Upper lobe of right lung (tissue), 1 donor: ENCODE measurements at regions not wholly inside any gene's neighbourhood (a gene's known extent, or its start where the extent isn't known, plus 50 kb on each side); places are given as distances from the start of the nearest gene placed in this dataset.
"Not testable (repeated sequence)": the region's sequence is repeated elsewhere in the genome, so short reads cannot be mapped to it uniquely, and the experiment has no call there.

Source experiments
- ATAC-seq: fragments of 200-7000 bp; cut with Tn5 transposase; one replicate; pipeline ENCODE4 v1.9.1; 2020; ENCODE audit warnings: mild to moderate bottlenecking, moderate library complexity
- DNase-seq: peaks from one replicate; pipeline ENCODE4 v3.0.0-alpha.2; 2020
- H3K27ac ChIP-seq: fragments of 200-600 bp; one replicate; pipeline ENCODE4 v1.8.0; 2022
- H3K27me3 ChIP-seq: fragments of 200-600 bp; one replicate; pipeline ENCODE4 v1.8.0; 2022; ENCODE audit warnings: mild to moderate bottlenecking
- H3K36me3 ChIP-seq: fragments of 200-600 bp; one replicate; pipeline ENCODE4 v1.8.0; 2022
- H3K4me1 ChIP-seq: fragments of 200-600 bp; one replicate; pipeline ENCODE4 v1.8.0; 2022
- H3K4me3 ChIP-seq: fragments of 200-600 bp; one replicate; pipeline ENCODE4 v1.8.0; 2022; ENCODE audit warnings: mild to moderate bottlenecking
- H3K9me3 ChIP-seq: fragments of 200-600 bp; one replicate; pipeline ENCODE4 v1.8.0; 2022
- intact Hi-C: fragments of 100-400 bp; cut with DNase I; formaldehyde crosslinking; loops from one replicate; pipeline ENCODE4 v1.11.0; 2022
- TF ChIP-seq, protein P1 (sequence below): fragments of 200-600 bp; IDR thresholded peaks from one replicate; pipeline ENCODE4 v1.8.0; 2022; ENCODE audit warnings: antibody characterized with exemption
- donor health status: DM: no; HTN: yes; CAD: no; lungs with severe emphysema.

DNA sequence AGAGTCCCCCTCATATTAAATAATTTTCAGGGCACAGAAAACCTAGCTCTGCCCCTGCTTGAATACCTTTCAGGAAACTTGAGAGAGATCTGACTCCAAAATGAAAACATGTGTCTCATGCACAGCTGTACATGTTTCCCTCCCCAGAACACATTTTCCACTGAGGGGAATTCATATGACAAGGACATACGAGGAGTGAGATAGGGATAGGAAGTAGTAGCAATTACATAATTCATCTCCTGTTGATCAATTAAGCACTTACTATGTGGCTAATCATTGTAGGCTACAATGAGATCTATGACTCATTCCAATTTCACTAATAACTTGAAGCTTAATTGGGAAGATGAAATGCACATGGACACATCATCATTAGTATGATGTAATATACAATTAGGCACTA, 302.1 kb downstream of the PCDH11X start:
- DNase-seq, H3K9me3 ChIP-seq, H3K27ac ChIP-seq, H3K36me3 ChIP-seq, H3K4me1 ChIP-seq, ATAC-seq, H3K4me3 ChIP-seq, intact Hi-C loops, H3K27me3 ChIP-seq: not testable (repeated sequence)

DNA sequence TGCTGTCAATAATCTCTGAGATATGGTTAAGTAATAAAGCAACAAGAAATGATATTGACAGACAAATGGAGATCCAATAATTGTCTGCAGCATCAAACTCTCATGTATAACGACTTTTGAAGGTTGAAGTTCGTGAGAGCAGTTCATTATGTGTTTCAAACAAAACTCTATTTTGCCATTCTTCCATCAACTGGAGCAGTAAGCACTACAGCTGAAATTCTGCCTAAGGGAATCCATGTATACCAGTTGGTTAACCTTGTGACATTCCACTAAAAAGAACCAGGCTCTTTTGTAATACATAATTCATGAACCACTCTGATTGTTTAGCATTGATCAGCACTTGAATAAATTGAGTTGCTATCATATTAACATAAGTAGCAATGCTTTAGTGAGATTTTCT, 311.6 kb downstream of the PCDH11X start:
- H3K27me3 ChIP-seq, H3K4me3 ChIP-seq, H3K27ac ChIP-seq, H3K9me3 ChIP-seq, DNase-seq, H3K36me3 ChIP-seq, H3K4me1 ChIP-seq, ATAC-seq, intact Hi-C loops: not testable (repeated sequence)

DNA sequence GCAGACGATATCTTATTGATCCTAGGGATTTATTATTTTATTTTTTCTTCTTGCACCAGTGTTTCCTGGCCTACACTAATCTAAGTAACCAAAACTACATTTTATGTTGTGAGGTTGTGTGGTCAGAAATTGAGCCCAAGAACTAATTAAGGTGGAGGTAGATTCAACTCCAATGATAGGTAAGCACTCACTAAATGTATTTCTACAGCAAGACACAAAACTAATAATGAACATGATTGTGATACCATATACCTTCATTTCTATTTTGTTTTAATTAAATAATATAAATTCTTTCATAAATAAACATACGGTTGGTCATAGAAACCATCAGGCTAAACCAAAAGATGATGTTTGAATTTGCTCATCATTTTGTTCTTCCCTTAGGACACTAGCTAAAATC, 319.0 kb downstream of the PCDH11X start:
- H3K4me1 ChIP-seq, DNase-seq, H3K27ac ChIP-seq, H3K9me3 ChIP-seq, H3K27me3 ChIP-seq, ATAC-seq, H3K36me3 ChIP-seq, H3K4me3 ChIP-seq, intact Hi-C loops: not testable (repeated sequence)

DNA sequence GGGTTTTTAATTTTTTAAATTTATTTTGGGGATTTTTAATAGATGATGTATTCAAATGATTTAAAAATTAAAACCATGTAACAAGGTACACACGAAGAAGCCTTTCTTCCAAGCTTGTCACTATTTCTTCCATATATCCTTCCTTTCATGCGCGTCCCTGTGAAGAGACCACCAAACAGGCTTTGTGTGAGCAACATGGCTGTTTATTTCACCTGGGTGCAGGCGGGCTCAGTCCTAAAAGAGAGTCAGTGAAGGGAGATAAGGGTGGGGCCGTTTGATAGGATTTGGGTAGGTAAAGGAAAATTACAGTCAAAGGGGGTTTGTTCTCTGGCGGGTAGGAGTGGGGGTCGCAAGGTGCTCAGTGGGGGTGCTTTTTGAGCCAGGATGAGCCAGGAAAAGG, 320.9 kb downstream of the PCDH11X start:
- H3K4me1 ChIP-seq, H3K9me3 ChIP-seq, H3K27ac ChIP-seq, DNase-seq, H3K36me3 ChIP-seq, ATAC-seq, intact Hi-C loops, H3K27me3 ChIP-seq, H3K4me3 ChIP-seq: not testable (repeated sequence)

DNA sequence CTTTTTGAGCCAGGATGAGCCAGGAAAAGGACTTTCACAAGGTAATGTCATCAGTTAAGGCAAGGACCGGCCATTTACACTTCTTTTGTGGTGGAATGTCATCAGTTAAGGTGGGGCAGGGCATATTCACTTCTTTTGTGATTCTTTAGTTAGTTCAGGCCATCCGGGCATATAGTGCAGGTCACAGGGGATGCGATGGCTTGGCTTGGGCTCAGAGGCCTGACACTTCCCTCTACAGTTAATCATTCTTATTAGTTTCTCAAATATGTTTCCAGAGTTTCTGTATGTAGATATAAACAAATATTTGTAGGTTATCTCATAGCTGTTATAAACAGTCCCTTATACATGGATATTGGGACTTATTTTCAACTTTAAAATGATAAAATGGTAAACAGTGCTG, 326.5 kb downstream of the PCDH11X start:
- DNase-seq, H3K27ac ChIP-seq, intact Hi-C loops, H3K27me3 ChIP-seq, ATAC-seq, H3K4me1 ChIP-seq, H3K9me3 ChIP-seq, H3K36me3 ChIP-seq, H3K4me3 ChIP-seq: not testable (repeated sequence)

DNA sequence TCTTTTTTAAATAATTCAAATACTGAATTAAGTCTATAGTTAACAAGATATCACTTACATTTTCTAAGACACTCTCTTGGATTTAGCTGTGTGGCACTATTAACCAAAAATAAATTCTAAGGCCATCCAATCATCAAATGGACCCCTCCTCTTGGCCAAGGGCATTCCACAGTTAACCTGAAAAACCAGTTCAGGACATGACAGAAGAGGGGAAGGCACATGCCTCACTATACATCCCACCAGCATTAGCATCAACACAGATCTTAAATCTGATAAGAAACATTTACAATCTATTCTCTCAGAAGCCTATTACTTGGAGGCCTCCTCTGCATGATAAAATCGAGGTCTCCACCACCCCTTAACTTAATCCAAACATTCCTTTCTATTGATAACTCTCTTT, 327.5 kb downstream of the PCDH11X start:
- H3K4me1 ChIP-seq, DNase-seq, H3K36me3 ChIP-seq, H3K9me3 ChIP-seq, ATAC-seq, H3K27me3 ChIP-seq, H3K4me3 ChIP-seq, intact Hi-C loops, H3K27ac ChIP-seq: not testable (repeated sequence)

DNA sequence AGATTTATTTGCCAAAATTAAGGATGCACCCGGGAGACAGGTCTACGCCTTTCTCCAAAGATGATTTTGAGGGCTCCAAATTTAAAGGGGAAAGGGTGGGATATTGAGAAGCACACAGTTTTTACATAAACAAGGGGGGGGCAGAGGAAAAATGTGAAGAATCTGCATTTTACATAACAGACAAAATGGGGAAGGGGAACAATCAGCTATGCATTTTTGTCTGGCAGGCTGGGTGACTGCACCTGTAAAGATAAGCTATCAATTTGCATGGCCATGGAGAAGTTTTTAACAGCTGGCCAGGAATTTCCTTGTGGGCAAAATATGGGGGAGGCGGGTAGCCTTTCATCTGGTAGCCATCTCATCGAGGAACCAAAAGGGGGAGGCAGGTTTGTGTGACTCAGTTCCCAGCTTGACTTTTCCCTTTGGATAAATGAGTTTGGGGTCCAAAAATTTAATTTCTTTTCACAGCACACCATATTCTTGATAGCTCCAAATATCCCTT, 331.3 kb downstream of the PCDH11X start:
- H3K27me3 ChIP-seq, H3K4me1 ChIP-seq, DNase-seq, H3K27ac ChIP-seq, H3K4me3 ChIP-seq, H3K9me3 ChIP-seq, intact Hi-C loops, H3K36me3 ChIP-seq, ATAC-seq: not testable (repeated sequence)

DNA sequence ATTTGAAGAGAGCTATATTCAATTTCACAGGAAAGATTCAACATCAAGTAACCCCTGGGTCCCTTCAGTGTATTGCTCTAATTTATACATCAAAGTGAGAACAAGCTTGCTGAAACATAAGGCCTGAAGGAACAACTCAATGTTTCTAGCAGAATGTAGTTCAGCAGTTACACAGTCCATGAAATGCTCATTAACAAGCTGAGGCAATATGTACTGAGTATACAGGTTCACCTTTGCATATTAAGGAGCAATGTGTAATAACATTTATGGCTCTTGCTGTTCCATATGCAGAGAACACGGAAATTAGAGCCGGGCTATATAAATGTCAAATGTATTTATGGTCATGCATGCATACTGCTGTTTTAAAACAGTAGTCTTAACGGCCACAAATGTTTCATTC, 338.5 kb downstream of the PCDH11X start:
- intact Hi-C loops, H3K4me3 ChIP-seq, H3K27ac ChIP-seq, H3K9me3 ChIP-seq, ATAC-seq, H3K4me1 ChIP-seq, DNase-seq, H3K36me3 ChIP-seq, H3K27me3 ChIP-seq: not testable (repeated sequence)

DNA sequence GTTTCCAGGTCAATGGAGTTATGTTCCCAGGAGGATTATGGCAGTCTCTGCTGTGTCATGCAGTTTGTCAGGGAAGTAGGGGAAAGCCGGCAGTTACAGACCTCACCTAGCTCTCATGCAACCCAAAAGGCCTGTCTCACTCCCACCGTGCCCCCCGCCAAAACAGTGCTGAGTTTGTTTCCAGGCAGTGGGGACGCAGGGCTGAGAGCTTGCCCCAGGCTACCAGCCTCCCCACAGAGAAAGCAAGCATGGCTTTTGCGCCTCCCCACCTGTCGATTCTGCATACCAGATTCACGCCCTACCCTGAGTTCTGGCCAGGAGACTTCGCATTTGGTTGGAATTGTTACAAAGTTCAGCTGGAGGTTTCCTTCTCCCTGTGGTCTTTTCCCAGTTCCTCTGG, 383.9 kb downstream of the PCDH11X start:
- intact Hi-C loops: not testable (repeated sequence)

DNA sequence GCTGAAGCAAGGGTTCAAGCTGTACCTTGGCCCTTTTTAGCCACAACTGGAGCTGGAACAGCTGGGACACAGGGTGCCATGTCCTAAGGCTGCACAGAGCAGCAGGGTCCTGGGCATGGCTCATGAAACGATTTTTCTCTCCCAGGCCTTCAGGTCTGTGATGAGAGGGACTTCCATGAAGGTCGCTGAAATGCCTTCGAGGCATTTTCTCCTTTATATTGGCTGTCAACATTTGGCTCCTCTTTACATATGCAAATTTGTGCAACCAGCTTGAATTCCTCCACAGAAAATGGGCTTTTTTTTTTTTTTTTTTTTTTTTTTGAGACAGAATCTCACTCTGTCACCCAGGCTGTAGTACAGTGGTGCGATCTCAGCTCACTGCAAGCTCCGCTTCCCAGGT, 430.8 kb downstream of the PCDH11X start:
- no peaks in the 10 kb centered on the region for H3K9me3 ChIP-seq
- no peak overlapping the region for H3K4me3 ChIP-seq
- ATAC-seq (no peak), DNase-seq (no peak)
- TF ChIP-seq, protein P1, sequence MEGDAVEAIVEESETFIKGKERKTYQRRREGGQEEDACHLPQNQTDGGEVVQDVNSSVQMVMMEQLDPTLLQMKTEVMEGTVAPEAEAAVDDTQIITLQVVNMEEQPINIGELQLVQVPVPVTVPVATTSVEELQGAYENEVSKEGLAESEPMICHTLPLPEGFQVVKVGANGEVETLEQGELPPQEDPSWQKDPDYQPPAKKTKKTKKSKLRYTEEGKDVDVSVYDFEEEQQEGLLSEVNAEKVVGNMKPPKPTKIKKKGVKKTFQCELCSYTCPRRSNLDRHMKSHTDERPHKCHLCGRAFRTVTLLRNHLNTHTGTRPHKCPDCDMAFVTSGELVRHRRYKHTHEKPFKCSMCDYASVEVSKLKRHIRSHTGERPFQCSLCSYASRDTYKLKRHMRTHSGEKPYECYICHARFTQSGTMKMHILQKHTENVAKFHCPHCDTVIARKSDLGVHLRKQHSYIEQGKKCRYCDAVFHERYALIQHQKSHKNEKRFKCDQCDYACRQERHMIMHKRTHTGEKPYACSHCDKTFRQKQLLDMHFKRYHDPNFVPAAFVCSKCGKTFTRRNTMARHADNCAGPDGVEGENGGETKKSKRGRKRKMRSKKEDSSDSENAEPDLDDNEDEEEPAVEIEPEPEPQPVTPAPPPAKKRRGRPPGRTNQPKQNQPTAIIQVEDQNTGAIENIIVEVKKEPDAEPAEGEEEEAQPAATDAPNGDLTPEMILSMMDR: no peak
- no peak overlapping the region for H3K27ac ChIP-seq
- no peaks in the 10 kb centered on the region for H3K27me3 ChIP-seq
- H3K36me3 ChIP-seq: no peaks in the 10 kb centered on the region
- H3K4me1 ChIP-seq: no peaks in the 10 kb centered on the region
- intact Hi-C loops: no loop called here

More for the DNA sequence above, 383.9 kb downstream of the PCDH11X start:
- not testable (repeated sequence) for DNase-seq, H3K27ac ChIP-seq, ATAC-seq, H3K4me1 ChIP-seq, H3K27me3 ChIP-seq, H3K36me3 ChIP-seq, H3K4me3 ChIP-seq, H3K9me3 ChIP-seq
